ENCODE measurements at regions not wholly inside any gene's neighbourhood (a gene's known extent, or its start where the extent isn't known, plus 50 kb on each side); places are given as distances from the start of the nearest gene placed in this dataset.

DNA sequence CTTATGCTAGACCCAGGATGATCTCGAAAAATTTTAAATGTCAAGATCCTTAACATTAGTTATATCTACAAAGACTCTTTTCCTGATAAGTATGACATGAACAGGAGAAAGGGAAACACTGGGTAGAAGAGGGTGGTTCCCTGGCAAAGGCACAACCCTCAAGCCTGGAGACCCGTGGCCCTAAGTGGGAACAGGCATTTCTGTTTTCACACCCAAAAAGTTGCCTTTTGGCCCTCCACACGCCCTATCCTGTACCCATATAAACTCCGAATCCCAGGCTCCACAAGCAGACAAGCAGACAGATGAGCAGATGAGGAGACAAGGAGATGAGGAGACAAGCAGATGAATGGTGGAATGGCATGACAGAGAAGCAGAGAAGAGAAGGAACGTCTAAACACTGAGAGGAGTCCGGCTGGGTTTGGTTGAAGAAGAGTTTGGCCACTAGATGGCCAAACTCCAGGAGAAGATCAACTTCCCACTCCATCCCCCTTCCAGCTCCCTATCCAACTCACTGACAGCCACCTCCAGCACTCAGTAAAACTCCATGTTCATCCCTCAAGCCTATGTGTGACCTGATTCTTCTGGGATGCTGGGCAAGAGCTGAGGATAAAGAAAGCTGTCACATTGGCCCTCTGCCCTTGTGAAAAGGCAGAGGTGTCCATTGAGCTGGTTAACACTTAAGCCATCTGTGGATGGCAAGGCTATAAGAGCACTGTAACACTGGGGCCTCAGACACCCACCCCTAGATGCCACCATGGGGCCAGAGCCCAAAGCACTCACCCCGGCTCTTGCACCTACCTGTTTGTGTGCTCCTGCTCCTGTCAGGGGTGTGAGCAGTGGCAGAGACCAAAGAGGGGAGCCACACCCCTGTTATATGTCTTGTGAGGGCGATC, 139.6 kb upstream of the FAM20A start:
- DNase-seq (ENCODE audit: low spot score) = no peak

DNA sequence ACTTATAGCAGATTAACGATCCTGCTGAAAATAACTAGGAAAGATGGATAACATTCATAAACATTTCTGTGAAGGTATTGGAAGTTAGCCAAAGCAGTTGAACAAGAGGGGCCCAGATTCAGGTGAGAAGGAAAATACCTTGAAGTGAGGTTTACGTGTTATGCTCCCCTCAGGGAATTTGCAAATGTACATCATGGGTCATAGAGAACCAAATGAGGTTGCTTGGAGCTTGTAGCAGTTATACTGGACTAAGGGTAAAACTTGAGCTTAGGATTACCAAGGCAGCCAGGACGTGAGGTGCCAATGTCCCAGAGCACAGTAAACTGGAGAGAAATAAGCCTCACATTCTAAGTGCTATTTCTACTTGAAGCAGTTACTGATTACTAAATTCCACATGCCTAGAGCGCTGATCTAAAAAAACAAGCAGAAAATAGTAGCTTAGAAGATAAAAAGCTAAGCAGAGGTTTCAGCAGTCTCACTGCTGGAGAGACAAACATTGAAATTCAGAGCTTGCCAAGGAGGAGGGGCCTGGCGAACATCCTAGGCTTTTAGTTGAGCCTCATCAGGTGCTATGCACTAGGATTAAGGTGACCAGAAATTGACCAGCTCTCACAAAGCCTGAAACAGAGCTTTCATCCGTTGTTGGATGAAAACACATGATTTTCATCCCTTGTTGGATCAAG, 136.7 kb upstream of the FAM20A start:
- no peak for DNase-seq (ENCODE audit: low spot score)

DNA sequence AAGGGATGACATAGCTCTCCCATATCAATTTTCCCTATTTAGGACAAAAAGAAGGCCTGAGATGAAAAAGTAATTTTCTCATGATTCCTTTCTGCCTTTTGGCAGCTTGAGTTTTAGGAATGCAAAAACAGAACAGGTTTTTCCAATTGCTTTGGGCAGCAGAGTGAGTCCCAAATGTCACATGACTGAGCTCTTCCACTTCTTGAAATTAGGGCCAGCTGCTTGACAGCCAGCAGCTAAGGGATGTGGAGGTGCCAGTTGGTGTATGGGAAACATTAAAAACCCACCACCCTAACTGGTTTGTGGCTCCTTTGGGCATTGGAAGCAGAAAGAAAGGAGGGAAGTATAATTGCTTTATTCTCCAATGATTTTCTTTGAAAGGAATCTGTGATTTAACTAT, 133.8 kb upstream of the FAM20A start:
- DNase-seq (ENCODE audit: low spot score) = no peak

DNA sequence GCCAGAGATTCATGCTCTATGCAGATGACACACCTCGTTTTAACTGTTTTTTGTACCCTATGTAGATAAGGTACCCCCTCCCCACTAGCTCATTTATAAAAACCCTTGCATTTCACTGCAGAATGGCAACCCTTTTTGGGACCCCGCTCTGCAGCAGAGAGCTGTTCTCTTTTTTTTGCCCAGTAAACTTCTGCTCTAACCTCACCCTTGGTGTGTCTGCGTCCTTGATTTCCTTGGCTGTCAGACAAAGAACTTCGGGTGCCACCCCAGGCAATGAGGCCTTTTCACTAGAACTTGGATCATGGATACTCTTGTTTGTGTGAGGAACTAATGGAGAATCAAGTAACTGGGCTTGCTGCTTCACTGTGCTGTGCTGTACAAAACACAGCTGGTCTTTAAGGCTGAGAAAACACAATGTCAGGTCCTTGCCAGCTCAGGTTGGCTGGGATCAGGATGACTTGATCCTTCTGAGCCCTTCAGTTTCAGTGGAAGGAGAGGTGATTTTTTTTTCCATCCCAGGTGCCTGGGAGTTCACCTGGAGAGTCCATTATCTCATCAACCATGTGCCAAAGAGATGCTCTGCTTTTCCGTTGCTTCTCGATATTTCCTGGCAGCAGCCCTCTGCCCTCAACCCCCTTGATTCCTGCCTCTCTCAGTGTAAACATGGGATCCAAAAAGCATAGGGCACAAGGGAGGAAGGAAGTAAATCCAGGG, 133.2 kb upstream of the FAM20A start:
- no peak for DNase-seq (ENCODE audit: low spot score)

DNA sequence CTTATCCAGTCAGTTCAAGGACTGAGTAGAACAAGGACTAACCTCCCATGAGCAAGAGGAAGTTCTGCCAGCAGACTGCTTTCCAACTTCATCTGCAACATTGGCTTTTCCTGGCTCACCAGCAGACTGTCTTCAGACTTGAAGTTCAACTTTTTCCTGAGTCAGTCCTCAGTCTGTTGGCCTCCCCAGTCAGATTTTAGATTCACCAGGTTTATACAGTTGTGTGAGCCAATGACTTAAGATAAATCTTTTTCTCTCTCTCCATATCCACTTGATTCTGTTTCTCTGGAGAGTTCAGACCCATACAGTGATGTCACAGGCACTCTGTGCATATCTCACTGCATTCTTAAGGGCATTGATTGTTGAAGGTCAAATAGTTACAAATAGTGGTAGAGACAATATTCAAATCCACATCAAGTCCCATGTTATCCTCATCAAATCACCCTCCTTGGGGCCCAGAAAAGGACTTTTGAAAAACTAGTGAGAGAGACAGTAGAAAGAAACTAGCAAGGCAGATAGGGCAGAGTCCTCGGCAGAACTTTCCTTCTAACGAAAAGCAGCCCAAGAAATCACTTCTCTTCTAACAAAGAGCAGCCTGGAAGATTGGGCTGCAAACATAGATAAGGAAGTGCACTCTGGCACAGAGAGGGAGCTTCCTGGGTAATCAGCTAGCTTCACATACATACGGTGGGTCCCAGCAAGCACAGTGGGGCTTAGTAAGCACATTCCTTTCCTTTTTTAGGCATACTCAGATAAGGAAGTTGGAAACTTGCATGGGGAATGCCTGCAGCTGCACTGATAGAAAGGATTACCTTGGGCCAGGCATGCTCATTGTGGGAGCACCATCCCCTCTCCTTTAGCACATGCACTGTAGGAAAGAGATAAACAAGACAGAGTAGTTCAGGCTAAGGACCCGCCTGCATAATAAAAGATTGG, 132.3 kb upstream of the FAM20A start:
- DNase-seq (ENCODE audit: low spot score) = no peak

DNA sequence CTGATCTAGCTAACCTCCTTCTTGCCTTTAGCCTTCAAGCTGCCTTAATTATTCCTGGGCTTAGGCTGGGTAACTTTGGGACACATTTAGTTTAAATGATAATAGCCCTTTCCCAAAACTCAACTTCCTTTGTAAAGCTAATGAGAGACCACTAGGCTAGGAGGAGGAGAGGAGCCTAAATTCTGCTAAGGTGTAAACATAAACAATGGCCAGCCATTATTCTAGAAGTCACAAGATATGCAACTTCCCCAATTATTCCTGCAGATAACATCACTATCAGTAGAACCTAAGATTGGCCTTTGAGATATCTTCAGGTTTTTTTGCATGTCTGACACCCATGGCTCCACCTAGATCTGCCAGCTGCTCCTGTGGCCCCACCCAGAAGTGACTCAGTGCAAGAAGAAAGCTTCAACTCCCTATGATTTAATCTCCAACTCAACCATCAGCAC, 131.2 kb upstream of the FAM20A start:
- DNase-seq (ENCODE audit: low spot score) = no peak

DNA sequence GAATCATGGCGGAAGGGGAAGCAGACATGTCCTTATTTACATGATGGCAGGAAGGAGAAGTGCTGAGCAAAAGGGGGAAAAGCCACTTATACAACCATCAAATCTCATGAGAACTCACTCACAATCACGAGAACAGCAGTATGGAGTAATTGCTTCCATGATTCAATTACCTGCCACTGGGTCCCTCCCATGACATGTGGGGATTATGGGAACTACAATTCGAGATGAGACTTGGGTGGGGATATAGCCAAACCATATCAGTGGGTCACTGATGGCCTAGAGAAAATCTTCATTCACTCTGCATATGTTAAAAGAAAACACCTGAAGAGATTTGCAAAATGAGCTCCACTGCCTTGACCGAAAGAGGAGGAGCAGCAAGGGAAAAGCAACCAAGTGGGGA, 130.3 kb upstream of the FAM20A start:
- no peak for DNase-seq (ENCODE audit: low spot score)

DNA sequence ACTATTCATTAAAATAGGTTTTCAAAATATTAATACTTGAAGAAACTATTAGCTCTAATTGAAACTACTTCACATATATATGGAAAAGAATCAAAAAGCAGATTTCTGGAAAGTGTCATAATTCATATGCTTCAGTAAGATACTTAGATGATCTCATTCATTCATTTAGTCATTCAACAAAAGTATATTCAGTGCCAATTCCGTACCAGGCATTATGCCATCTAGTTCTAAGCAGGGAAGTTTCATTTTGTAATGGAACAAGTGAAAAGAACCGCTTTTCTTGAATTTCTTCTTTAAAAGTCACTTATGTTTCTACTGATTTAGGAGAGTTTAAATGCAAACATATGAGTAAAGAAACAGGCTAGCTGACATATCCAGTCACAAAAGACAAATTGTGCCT, 118.3 kb upstream of the FAM20A start:
- DNase-seq (ENCODE audit: low spot score) = no peak

DNA sequence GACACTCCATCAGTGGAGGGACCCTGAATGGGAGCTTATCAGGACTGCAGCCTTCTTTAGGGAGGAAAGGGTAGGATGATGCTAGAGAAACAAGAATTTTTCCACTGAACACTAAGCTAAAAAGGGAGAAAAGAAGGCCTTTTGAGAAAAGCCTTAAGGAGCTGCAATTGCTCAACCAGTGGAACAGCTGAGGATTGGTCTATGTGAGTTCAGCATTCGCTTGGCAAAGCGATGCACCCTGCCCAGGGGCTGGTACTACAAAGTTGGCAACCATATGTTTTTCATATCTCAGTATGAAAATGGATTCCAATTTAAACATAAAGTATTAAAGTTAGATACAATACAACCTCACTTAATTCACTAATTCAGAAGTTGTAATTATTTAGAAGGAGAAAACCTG, 117.8 kb upstream of the FAM20A start:
- no peak for DNase-seq (ENCODE audit: low spot score)

DNA sequence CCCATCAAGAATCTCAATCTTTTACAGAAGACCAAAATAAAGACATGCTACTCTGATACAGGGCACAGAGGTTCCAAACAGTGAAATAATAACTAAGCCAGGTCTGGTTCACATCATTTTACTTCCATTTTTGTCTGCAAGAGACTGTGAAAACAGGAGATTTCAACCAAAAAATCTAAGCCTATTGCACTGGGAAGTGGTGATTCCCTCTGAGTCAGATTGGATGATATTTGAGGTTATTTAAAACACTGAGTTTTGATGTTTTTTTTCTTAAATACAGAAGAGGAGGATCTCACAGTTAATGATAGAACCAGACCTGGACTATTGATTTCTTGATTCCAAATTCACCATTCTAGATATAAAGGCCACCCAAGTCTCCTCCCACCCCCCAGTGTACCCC, 117.3 kb upstream of the FAM20A start:
- no peak for DNase-seq (ENCODE audit: low spot score)

DNA sequence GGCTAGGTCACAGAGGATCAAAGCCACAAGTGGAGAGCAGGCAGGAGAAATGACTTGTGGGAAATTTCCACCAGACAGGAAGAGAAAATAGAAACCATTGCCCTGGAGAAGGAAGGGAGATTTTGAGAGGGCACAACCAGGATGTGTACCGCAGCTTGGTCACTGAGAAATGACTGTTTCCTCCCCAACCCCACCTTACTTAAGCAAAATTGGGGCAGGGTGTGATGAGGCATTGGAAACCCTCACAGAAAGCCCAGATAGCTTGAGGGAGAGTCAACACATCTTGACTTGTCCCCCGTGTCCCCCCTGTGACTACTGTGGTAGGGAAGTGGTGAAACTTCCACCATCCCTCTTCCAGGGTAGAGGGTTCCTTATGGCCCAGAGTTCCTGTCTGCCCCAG, 113.5 kb upstream of the FAM20A start:
- DNase-seq (ENCODE audit: low spot score) = no peak

DNA sequence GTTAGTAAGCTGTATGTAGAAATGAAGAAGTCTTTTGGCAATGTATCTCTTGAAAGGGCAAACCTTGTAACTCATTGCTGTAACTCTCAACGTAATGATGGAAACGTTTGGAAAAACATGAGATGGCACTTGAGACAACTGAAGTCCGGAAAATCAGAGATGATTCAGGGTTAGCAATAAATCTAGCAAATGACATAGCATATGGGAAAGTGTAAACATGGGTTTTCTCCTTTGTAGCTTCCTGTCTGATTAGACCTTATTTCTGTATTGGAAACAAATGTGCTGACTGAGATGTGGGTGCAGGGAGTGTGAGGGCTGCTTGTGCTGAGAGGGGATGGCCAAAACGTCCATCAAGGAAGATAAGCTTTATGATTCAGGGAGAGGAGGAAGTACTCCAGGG, 110.7 kb upstream of the FAM20A start:
- DNase-seq (ENCODE audit: low spot score) = no peak

DNA sequence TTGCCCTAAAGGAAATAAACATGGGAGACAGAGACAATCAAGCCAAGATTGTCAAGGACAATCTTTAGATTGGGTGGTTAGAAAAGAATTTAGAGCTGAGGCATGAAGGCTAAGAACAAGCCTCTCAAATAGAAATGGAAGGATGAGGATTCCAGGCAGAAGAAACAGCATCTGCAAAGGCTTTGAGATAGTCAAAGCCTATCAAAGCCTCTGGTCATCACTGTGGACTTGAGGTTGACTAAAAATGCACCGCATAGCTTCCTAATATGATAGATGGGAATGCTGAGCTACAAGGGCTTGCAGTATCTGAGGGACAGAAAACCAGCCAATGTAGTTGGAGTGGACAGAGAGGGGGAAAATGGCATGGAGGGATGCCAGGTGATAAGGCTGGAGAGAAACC, 109.8 kb upstream of the FAM20A start:
- no peak for DNase-seq (ENCODE audit: low spot score)

DNA sequence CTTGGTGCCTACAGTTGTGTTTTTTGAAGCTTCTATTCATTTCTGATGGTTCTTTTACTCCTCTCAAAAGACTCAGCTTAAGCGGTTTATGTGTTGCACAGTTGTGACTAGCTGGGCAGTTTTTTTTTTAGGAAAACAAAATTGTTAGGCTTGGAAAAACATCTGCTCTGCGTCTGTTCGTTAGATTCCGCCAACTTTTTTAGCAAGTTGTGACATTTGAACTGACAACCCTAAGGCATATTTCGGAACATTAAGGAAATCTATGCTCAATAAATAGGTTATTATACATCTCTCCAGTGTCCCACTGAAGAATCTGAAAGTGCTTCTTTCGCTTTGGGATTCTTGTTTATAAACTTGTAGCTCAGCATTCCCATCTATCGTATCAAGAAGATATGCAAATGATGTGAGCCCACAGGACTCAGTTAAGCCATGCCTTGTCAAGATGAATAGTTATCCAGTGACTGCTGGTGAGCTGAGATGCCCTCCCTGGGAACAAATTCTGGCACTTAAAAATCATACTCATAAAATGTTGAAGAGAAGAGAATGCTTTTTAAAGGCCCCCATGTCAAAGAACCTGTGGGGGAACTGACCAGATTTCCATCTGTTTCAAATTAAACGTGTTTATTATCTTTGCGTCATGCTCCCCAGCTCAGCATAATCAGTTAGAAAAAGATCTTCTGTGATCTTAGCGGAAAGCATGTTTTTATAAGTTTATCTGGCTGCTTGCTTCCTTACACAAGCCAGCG, 109.0 kb upstream of the FAM20A start:
- DNase-seq (ENCODE audit: low spot score) = no peak

DNA sequence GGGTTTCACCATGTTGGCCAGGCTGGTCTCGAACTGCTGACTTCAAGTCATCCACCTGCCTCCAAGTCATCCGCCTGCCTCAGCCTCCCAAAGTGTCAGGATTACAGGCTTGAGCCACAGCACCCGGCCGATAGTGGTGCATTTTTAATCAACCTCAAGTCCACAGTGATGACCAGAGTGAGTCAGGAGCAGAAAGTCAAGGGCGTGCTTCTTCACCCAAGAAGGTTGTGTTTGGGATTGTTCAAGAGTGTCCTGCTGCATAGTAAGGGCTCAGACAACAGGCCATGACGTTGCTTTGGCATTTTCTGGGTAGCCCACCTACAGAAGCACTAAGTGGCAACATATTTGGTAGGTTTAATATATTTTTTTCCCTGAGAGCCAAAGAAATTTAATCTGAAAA, 108.3 kb upstream of the FAM20A start:
- DNase-seq (ENCODE audit: low spot score) = no peak

DNA sequence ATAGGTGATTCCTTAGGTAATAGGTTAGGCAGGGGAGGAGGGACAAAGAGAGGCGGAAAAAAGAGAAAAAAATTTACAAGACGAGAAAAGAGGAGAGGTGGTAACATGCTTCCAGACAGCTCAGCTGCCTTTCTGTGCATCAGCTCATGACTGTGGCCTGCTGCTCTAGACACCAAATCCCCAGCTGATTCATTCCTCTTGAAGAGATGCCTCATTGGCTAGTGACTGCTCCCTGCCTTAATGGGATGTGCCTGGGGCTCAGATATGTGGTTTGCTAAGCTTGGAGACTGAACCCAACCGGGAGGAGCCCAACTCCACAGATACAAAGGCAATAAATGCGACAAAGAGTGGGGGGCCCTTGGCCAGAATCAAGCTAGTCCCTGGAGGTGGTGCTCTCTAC, 105.9 kb upstream of the FAM20A start:
- no peak for DNase-seq (ENCODE audit: low spot score)

DNA sequence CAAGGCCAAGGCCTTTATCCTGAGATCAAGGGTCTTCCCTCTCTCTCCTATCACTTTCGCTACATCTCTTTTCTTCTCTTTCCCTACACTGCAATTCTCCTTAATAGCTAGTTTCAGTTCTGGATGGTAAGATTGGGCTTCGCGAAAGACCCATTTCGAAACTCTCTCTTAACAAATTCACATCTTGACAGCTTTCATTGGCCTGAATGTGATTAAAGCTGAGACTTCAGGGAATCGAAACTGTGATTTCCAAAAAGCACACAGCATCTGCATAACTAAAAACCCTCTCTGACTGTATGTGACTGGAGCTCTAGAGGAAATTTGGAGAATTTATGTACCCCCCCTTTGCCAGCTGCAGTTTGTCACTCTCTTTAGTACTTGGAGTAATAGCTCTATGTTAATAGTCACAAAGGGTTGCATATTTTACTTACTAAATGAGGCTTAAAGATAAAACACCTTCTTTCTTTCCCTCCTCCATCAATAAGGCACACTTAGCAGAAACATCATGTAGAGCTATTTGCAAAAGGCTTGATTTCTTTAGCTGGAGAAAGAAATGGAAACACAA, 105.3 kb upstream of the FAM20A start:
- DNase-seq (ENCODE audit: low spot score) = no peak

DNA sequence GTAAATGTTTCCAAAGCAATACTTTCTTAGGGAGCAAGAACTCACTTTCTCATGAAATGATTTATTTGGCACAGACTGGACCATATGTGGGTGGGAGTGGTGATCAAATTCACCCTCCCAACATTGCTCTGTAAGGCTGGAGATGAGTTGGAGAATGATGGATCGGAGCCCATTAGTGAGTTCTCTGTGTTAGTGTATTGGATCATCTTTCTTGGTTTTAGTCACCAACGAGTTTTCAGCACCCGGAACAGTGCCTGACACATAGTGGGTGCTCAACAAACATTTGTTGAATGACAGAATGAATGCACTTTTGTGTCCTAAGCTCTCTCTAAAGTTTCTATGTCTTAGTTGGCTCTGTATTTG, 104.5 kb upstream of the FAM20A start:
- no peak for DNase-seq (ENCODE audit: low spot score)

DNA sequence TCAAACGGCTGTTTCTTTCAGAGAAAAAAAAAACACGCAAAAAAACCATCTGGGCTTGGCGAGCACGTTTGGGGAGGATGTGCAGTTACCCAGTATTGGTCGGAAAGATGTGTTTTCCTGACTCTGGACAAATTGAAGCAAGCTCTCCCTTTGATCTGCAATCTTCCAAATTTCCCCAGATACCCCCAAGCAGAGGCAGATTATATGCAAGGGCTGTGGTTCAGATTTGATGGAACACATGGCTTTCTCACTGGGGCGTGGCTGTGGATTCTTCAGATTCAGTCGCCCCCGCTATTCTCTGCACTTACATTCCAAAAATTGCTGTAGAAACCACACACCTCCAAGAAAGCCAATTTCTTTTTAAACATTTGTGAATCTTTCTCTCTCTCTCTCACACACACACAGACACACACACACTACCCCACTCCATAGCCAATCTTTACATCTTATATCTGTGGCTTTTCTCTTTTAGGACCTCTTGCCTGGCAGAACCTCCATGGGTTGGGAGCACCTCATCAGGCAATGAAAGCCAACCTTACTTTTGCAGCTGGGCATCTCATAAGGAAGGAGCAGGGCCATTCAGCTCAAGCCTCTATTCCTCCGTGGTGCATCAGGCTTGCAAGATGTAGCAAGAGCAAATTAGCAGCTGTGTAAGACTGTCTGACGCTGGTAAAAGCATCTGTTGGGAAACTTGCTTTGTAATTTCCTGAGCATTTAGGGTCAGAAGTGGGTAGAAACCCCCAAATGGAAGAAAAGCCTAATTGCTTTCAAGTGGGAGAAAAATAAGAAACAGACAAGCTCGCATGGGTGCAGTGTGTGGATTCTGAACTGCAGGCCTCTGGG, 103.9 kb upstream of the FAM20A start:
- DNase-seq (ENCODE audit: low spot score) = no peak

DNA sequence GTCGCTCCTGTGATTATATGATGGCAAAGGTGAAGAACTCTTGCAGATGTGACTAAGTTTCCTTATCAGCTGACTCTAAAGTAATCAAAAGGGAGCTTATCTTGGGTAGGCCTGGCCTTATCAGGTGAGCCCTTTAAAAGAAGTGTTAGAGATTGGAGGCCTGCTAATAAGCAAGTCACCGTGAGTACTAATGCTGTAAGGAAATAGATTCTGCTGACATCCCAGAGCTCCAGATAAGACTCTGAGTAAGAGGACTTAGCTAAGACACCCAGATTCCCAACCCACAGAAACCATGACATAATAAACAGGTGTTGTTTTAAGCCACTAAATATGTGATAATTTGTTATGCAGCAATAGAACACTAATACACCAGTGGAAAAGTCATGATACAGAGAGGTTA, 99.9 kb upstream of the FAM20A start:
- no peak for DNase-seq (ENCODE audit: low spot score)

Data from germinal center (tissue), 1 donor.